ENCODE measurements at regions not wholly inside any gene's neighbourhood (a gene's known extent, or its start where the extent isn't known, plus 50 kb on each side); places are given as distances from the start of the nearest gene placed in this dataset.

GRCh38 chr3:110958313-110959147 lies 113.1 kb upstream of the NECTIN3 start:
- no peak for TF ChIP-seq NR2F2 (IDR thresholded peaks at IDR 0.05)
- no peak for TF ChIP-seq HNF4A (conservative IDR thresholded peaks at IDR 0.05)
- Histone ChIP-seq H3K4me3 (ENCODE audit: low read depth in 1 of 3, low read length in 3 of 3) (no peak overlapping the region), H3K4me1 (ENCODE audit: control insufficient read depth in 4 of 4, insufficient read depth in 4 of 4, low read length in 3 of 4) (no peaks in the 10 kb centered on the region), H3K9ac (ENCODE audit: low read depth in 1 of 2, low read length in 2 of 2) (no peak overlapping the region), H3K27me3 (ENCODE audit: control insufficient read depth in 4 of 4, insufficient read depth in 4 of 4, low read length in 3 of 4) (no peaks in the 10 kb centered on the region), H3K9me3 (ENCODE audit: control insufficient read depth in 4 of 4, low read length in 3 of 4) (no peaks in the 10 kb centered on the region), H3K36me3 (ENCODE audit: control insufficient read depth in 4 of 4, insufficient read depth in 3 of 4, low read depth in 1 of 4, low read length in 3 of 4) (no peaks in the 10 kb centered on the region), H3K27ac (ENCODE audit: low read depth in 1 of 2, low read length in 2 of 2) (no peak overlapping the region)
- DNase-seq (ENCODE audit: low spot score): no peak
- WGBS: 90% methylated on average over 10 of the region's 10 CpGs

- DNase-seq (ENCODE audit: low spot score): no peak
- H3K36me3 ChIP-seq (ENCODE audit: control insufficient read depth in 4 of 4, insufficient read depth in 3 of 4, low read depth in 1 of 4, low read length in 3 of 4): no peaks in the 10 kb centered on the region
- no peak for TF ChIP-seq GABPA (IDR thresholded peaks at IDR 0.05 in 1 of 2, conservative IDR thresholded peaks at IDR 0.05 in 1 of 2)
- TF ChIP-seq SP1 (IDR thresholded peaks at IDR 0.05): no peak
- TF ChIP-seq FOXA2 (IDR thresholded peaks at IDR 0.05): no peak
- no peak for TF ChIP-seq ZBTB33 (IDR thresholded peaks at IDR 0.05)
- no peak for TF ChIP-seq ATF3 (IDR thresholded peaks at IDR 0.05)
- no peaks in the 10 kb centered on the region for H3K27me3 ChIP-seq (ENCODE audit: control insufficient read depth in 4 of 4, insufficient read depth in 4 of 4, low read length in 3 of 4)
- H3K27ac ChIP-seq (ENCODE audit: low read depth in 1 of 2, low read length in 2 of 2): no peak overlapping the region
- no peaks in the 10 kb centered on the region for H3K4me1 ChIP-seq (ENCODE audit: control insufficient read depth in 4 of 4, insufficient read depth in 4 of 4, low read length in 3 of 4)
- WGBS: 91% methylated on average over 5 of the region's 5 CpGs
- H3K4me3 ChIP-seq (ENCODE audit: low read depth in 1 of 3, low read length in 3 of 3): no peak overlapping the region
- no peak overlapping the region for H3K9ac ChIP-seq (ENCODE audit: low read depth in 1 of 2, low read length in 2 of 2)
- H3K9me3 ChIP-seq (ENCODE audit: control insufficient read depth in 4 of 4, low read length in 3 of 4): peaks cover 0 to 2% (median 0%) of the 10 kb centered on the region in 4 donors
These were observed 105.6 kb upstream of the NECTIN3 start for GRCh38 chr3:110965976-110966375.

- 93% methylated on average over 3 of the region's 3 CpGs for WGBS
- Histone ChIP-seq H3K27ac (ENCODE audit: low read depth in 1 of 2, low read length in 2 of 2) (no peak overlapping the region), H3K4me1 (ENCODE audit: control insufficient read depth in 4 of 4, insufficient read depth in 4 of 4, low read length in 3 of 4) (no peaks in the 10 kb centered on the region), H3K9ac (ENCODE audit: low read depth in 1 of 2, low read length in 2 of 2) (no peak overlapping the region), H3K4me3 (ENCODE audit: low read depth in 1 of 3, low read length in 3 of 3) (no peak overlapping the region), H3K9me3 (ENCODE audit: control insufficient read depth in 4 of 4, low read length in 3 of 4) (peaks cover 0 to 2% (median 0%) of the 10 kb centered on the region in 4 donors), H3K27me3 (ENCODE audit: control insufficient read depth in 4 of 4, insufficient read depth in 4 of 4, low read length in 3 of 4) (no peaks in the 10 kb centered on the region), H3K36me3 (ENCODE audit: control insufficient read depth in 4 of 4, insufficient read depth in 3 of 4, low read depth in 1 of 4, low read length in 3 of 4) (no peaks in the 10 kb centered on the region)
- no peak for TF ChIP-seq HNF4G (IDR thresholded peaks at IDR 0.05)
- no peak for TF ChIP-seq JUND (IDR thresholded peaks at IDR 0.05)
- no peak for TF ChIP-seq FOXA2 (IDR thresholded peaks at IDR 0.05)
- no peak for TF ChIP-seq GABPA (IDR thresholded peaks at IDR 0.05 in 1 of 2, conservative IDR thresholded peaks at IDR 0.05 in 1 of 2)
- no peak for TF ChIP-seq ZBTB33 (IDR thresholded peaks at IDR 0.05)
- TF ChIP-seq RAD21 (IDR thresholded peaks at IDR 0.05): no peak
- no peak for TF ChIP-seq NR2F2 (IDR thresholded peaks at IDR 0.05)
- no peak for TF ChIP-seq REST (IDR thresholded peaks at IDR 0.05)
- DNase-seq (ENCODE audit: low spot score): no peak
These were observed 104.5 kb upstream of the NECTIN3 start for GRCh38 chr3:110966966-110967663.
